Smooth muscle cell (in vitro differentiated cells): ENCODE measurements at regions not wholly inside any gene's neighbourhood (a gene's known extent, or its start where the extent isn't known, plus 50 kb on each side); places are given as distances from the start of the nearest gene placed in this dataset.
A peak's percentile ranks its signal among the peaks of the same experiment; 100 is the strongest.

Experiments used
- DNase-seq: peaks from one replicate; lab custom pipeline; 2025; ENCODE audit not compliant: unreplicated experiment; lab: John Stamatoyannopoulos, UW
- H2AFZ ChIP-seq: fragments of 200-600 bp; sonication (generic); 2 replicates; pipeline ENCODE4 v1.6.0; 2016; ENCODE audit warnings: antibody characterized with exemption, low read depth, mild to moderate bottlenecking
- H3F3A ChIP-seq: fragments of 200-600 bp; sonication (generic); 2 replicates; pipeline ENCODE4 v1.6.0; 2017; ENCODE audit warnings: antibody characterized with exemption, low read depth
- H3K27ac ChIP-seq: fragments of 200-600 bp; sonication (generic); 2 replicates; pipeline ENCODE4 v1.5.1; 2016; ENCODE audit warnings: low read depth, mild to moderate bottlenecking
- H3K27me3 ChIP-seq: fragments of 200-600 bp; sonication (generic); 2 replicates; pipeline ENCODE4 v1.6.1; 2016; ENCODE audit warnings: low read depth, mild to moderate bottlenecking
- H3K36me3 ChIP-seq: fragments of 200-600 bp; sonication (generic); 2 replicates; pipeline ENCODE4 v1.5.1; 2016; ENCODE audit warnings: low read depth
- H3K4me1 ChIP-seq: fragments of 200-600 bp; sonication (generic); 2 replicates; pipeline ENCODE4 v1.5.1; 2016; ENCODE audit warnings: low read depth
- H3K4me2 ChIP-seq: fragments of 200-600 bp; sonication (generic); 2 replicates; pipeline ENCODE4 v1.6.0; 2016; ENCODE audit warnings: mild to moderate bottlenecking
- H3K4me3 ChIP-seq: fragments of 200-600 bp; sonication (generic); 2 replicates; pipeline ENCODE4 v1.5.1; 2016; ENCODE audit warnings: mild to moderate bottlenecking
- H3K79me2 ChIP-seq: fragments of 200-600 bp; sonication (generic); 2 replicates; pipeline ENCODE4 v1.6.0; 2016; ENCODE audit warnings: low read depth, mild to moderate bottlenecking
- H3K9ac ChIP-seq: fragments of 200-600 bp; sonication (generic); 2 replicates; pipeline ENCODE4 v1.6.0; 2016; ENCODE audit warnings: low read depth
- H3K9me3 ChIP-seq: fragments of 200-600 bp; sonication (generic); replicated peaks from 2 replicates; pipeline ENCODE4 v1.5.1; 2016; ENCODE audit warnings: low read depth
- H4K20me1 ChIP-seq: fragments of 200-600 bp; sonication (generic); 2 replicates; pipeline ENCODE4 v1.6.0; 2016; ENCODE audit warnings: low read depth
- CTCF ChIP-seq: fragments of 200-600 bp; sonication (generic); IDR thresholded peaks from 2 replicates; pipeline ENCODE4 v1.5.1; 2017; ENCODE audit warnings: borderline replicate concordance, mild to moderate bottlenecking, antibody characterized with exemption; ENCODE audit not compliant: insufficient read depth, poor library complexity, severe bottlenecking
- WGBS: methylation state at CpG from one replicate; pipeline ENCODE4 v1.1.7; 2016; ENCODE audit warnings: low lambda C conversion rate; 5-methylcytosine and 5-hydroxymethylcytosine counted together

DNA sequence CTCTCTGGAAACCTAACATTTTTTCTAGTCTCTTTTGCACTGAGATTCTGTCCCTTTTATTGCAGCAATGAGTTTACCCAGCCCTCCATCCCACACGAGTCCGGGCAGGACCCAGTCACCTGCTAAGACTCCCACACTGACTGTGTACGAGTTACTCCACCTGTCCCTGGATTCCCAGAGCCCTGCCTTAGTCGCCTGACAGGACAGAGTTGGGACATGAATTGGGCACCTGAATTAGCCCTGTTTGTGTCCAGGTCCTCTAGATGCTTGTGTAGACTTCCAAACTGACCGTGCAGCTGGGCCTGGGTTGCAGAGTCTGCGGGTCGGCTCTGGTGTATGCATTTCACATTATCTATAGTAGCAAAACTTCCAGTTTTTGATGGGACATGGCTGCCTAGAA, 238.7 kb downstream of the VAPA start:
- Histone ChIP-seq H3K4me3 (no peak overlapping the region), H2AFZ (no peak overlapping the region), H3K9ac (no peak overlapping the region), H3K79me2 (no peaks in the 10 kb centered on the region), H3K27me3 (no peaks in the 10 kb centered on the region), H3K27ac (no peak overlapping the region), H4K20me1 (no peaks in the 10 kb centered on the region), H3K9me3 (no peaks in the 10 kb centered on the region), H3K4me2 (no peak overlapping the region), H3K4me1 (no peaks in the 10 kb centered on the region), H3F3A (no peaks in the 10 kb centered on the region), H3K36me3 (no peaks in the 10 kb centered on the region)
- no peak for DNase-seq
- TF ChIP-seq CTCF: no peak
- WGBS: 95% methylated on average over 7 of the region's 7 CpGs

- DNase-seq: no peak
- H3K27ac ChIP-seq: no peak overlapping the region
- H3K9ac ChIP-seq: no peak overlapping the region
- H3K4me2 ChIP-seq: no peak overlapping the region
- H3F3A ChIP-seq: no peaks in the 10 kb centered on the region
- no peaks in the 10 kb centered on the region for H3K4me1 ChIP-seq
- H3K36me3 ChIP-seq: no peaks in the 10 kb centered on the region
- no peak overlapping the region for H3K4me3 ChIP-seq
- no peaks in the 10 kb centered on the region for H3K79me2 ChIP-seq
- no peaks in the 10 kb centered on the region for H4K20me1 ChIP-seq
- no peaks in the 10 kb centered on the region for H3K9me3 ChIP-seq
- 78% methylated on average over 2 of the region's 2 CpGs for WGBS
- no peaks in the 10 kb centered on the region for H3K27me3 ChIP-seq
- TF ChIP-seq CTCF: no peak
- H2AFZ ChIP-seq: peak overlapping the region; percentile 17
Measured at GRCh38 chr18:10153924-10154752, 240.3 kb downstream of the VAPA start.

DNA sequence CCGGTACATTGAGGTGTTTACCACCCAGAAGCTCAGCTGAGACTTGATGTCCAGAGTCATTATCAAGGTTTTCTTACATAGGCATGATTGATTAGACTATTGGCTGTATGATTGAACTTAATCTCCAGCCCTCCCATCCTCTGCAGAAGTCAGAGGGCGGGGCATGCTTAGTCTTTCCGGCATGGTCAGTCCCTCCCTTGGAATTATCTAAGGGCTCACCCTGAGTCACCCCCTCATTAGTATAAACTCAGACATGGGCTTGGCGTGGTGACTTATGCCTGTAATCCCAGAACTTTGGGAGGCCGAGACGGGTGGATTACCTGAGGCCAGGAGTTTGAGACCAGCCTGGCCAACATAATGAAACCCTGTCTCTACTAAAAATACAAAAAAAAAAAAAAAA, 243.9 kb downstream of the VAPA start:
- Histone ChIP-seq H3K4me3 (no peak overlapping the region), H3K4me1 (no peaks in the 10 kb centered on the region), H3K27me3 (no peaks in the 10 kb centered on the region), H3K79me2 (no peaks in the 10 kb centered on the region), H3K27ac (no peak overlapping the region), H3K36me3 (no peaks in the 10 kb centered on the region), H2AFZ (no peak overlapping the region), H3F3A (no peaks in the 10 kb centered on the region), H3K9me3 (no peaks in the 10 kb centered on the region), H4K20me1 (no peaks in the 10 kb centered on the region), H3K9ac (no peak overlapping the region), H3K4me2 (no peak overlapping the region)
- WGBS: 82% methylated on average over 6 of the region's 6 CpGs
- DNase-seq: no peak
- TF ChIP-seq CTCF: no peak

- H3K4me3 ChIP-seq: no peak overlapping the region
Measured at GRCh38 chr18:10160251-10160650, 246.4 kb downstream of the VAPA start.

More at GRCh38 chr18:10160251-10160650, 246.4 kb downstream of the VAPA start:
- Histone ChIP-seq H4K20me1 (no peaks in the 10 kb centered on the region), H3K4me2 (no peak overlapping the region), H3K4me1 (no peaks in the 10 kb centered on the region), H3K9me3 (no peaks in the 10 kb centered on the region), H3K27me3 (no peaks in the 10 kb centered on the region), H3K9ac (no peak overlapping the region), H3K36me3 (no peaks in the 10 kb centered on the region), H2AFZ (no peak overlapping the region), H3K27ac (no peak overlapping the region), H3K79me2 (no peaks in the 10 kb centered on the region), H3F3A (no peaks in the 10 kb centered on the region)
- no peak for DNase-seq
- no peak for TF ChIP-seq CTCF
- WGBS: 89% methylated on average over 10 of the region's 10 CpGs
